GM06990 (cell line): ENCODE measurements at regions not wholly inside any gene's neighbourhood (a gene's known extent, or its start where the extent isn't known, plus 50 kb on each side); places are given as distances from the start of the nearest gene placed in this dataset.

Experiments used
- DNase-seq: peaks from one replicate; pipeline ENCODE4 v3.0.0-alpha.2; 2011; ENCODE audit not compliant: insufficient read length; ENCODE audit errors: extremely low read depth
- H3K27me3 ChIP-seq: replicated peaks from 2 replicates; pipeline ENCODE4 v1.6.0; 2011; ENCODE audit warnings: low read length; ENCODE audit not compliant: control insufficient read depth, insufficient read depth
- H3K36me3 ChIP-seq: 2 replicates; pipeline ENCODE4 v1.5.1; 2011; ENCODE audit warnings: low read length; ENCODE audit not compliant: control insufficient read depth, insufficient read depth
- H3K4me3 ChIP-seq: replicated peaks from 2 replicates; pipeline ENCODE4 v1.5.1; 2011; ENCODE audit warnings: low read depth, mild to moderate bottlenecking, control low read depth, low read length
- CTCF ChIP-seq: IDR thresholded peaks from 2 replicates; pipeline ENCODE4 v1.5.1; 2011; ENCODE audit warnings: low read length, control low read depth, mild to moderate bottlenecking, inconsistent platforms; ENCODE audit not compliant: insufficient read depth, poor library complexity, severe bottlenecking

- H3K4me3 ChIP-seq: no peak overlapping the region
- H3K27me3 ChIP-seq: no peaks in the 10 kb centered on the region
- no peak for TF ChIP-seq CTCF
- DNase-seq: no peak
- H3K36me3 ChIP-seq: no peaks in the 10 kb centered on the region
Measured at GRCh38 chr3:11948331-11948730, 55.9 kb upstream of the SYN2 start.

GRCh38 chr3:11948866-11949265, 55.3 kb upstream of the SYN2 start:
- no peak for TF ChIP-seq CTCF
- DNase-seq: no peak
- no peaks in the 10 kb centered on the region for H3K27me3 ChIP-seq
- no peak overlapping the region for H3K4me3 ChIP-seq
- H3K36me3 ChIP-seq: no peaks in the 10 kb centered on the region

- no peak for DNase-seq
- Histone ChIP-seq H3K36me3 (no peaks in the 10 kb centered on the region), H3K27me3 (no peaks in the 10 kb centered on the region), H3K4me3 (no peak overlapping the region)
- no peak for TF ChIP-seq CTCF
Measured at GRCh38 chr3:11949351-11949750, 54.8 kb upstream of the SYN2 start.

GRCh38 chr3:11950576-11950975, 53.6 kb upstream of the SYN2 start:
- Histone ChIP-seq H3K36me3 (no peaks in the 10 kb centered on the region), H3K4me3 (no peak overlapping the region), H3K27me3 (no peaks in the 10 kb centered on the region)
- no peak for DNase-seq
- no peak for TF ChIP-seq CTCF

- Histone ChIP-seq H3K36me3 (no peaks in the 10 kb centered on the region), H3K4me3 (no peak overlapping the region), H3K27me3 (no peaks in the 10 kb centered on the region; the same call in 1 of the 2 replicates)
- DNase-seq: no peak
- TF ChIP-seq CTCF: no peak
Measured at GRCh38 chr3:11953350-11953749, 50.8 kb upstream of the SYN2 start.

- Histone ChIP-seq H3K27me3 (no peaks in the 10 kb centered on the region; the same call in 1 of the 2 replicates), H3K36me3 (no peaks in the 10 kb centered on the region), H3K4me3 (no peak overlapping the region)
- no peak for TF ChIP-seq CTCF
- DNase-seq: no peak
Measured at GRCh38 chr3:11953778-11954177, 50.4 kb upstream of the SYN2 start.
